Fibroblast of the conjunctiva (primary cell): ENCODE measurements at regions not wholly inside any gene's neighbourhood (a gene's known extent, or its start where the extent isn't known, plus 50 kb on each side); places are given as distances from the start of the nearest gene placed in this dataset.
"Not testable (repeated sequence)": the region's sequence is repeated elsewhere in the genome, so short reads cannot be mapped to it uniquely, and the experiment has no call there.

Experiments used
- DNase-seq: peaks from one replicate; pipeline ENCODE4 v3.0.0-alpha.2; 2010; ENCODE audit warnings: low read depth

DNA sequence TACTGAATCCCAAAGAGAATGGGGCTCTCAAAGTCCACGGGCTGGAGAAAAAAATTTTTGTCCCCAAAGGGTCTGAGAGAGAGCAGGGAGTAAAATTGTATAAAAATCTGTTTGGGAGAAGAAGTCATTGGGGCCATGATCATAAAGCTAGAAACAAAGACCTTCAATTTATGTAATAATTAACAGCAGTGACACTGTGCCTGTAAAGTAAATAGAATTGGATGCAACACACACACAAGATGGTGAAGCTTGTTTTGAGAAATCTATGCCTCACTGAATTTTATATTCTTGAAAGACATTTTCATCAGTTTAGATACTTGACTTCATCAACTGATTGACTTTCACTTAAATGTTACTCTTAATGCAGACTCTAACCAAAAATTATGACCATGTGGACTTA, 600.5 kb upstream of the ADAMTS5 start:
- no peak for DNase-seq

DNA sequence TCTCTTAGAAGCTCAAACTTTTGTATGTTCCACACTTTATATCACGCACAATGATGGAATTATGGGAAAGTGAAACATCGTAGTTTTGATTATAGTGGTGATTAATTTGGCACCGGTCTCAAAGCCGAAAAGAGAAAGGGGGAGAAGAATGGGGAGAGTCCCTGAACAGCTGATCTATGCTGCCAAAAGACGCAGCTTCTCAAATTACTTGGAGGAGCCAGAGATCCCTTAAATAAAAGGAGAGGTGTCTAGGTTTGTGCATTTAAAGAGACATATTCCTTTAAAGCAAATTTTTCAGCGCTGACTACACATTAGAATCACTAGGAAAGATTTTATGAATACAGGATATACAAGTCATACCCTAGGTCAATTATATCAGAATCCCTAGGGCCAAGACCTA, 599.6 kb upstream of the ADAMTS5 start:
- no peak for DNase-seq

DNA sequence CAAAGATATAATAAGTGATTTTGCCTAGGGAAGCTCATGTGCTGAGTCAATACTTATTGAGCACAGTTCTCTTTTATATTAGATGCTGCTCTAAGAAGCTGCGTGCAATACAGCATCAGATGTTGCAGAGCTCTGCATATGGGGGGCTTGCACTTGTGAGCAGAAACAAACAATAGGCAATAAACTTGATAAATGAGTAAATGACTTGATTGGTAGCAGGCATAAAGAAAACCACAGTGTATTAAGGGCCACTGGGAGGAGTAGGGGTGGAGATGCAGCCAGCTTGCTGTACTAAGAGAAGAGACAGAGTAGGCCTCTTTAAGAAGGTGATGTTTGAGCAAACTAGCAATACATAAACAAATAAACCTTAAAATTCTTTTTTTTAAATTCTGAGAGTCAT, 598.5 kb upstream of the ADAMTS5 start:
- no peak for DNase-seq

DNA sequence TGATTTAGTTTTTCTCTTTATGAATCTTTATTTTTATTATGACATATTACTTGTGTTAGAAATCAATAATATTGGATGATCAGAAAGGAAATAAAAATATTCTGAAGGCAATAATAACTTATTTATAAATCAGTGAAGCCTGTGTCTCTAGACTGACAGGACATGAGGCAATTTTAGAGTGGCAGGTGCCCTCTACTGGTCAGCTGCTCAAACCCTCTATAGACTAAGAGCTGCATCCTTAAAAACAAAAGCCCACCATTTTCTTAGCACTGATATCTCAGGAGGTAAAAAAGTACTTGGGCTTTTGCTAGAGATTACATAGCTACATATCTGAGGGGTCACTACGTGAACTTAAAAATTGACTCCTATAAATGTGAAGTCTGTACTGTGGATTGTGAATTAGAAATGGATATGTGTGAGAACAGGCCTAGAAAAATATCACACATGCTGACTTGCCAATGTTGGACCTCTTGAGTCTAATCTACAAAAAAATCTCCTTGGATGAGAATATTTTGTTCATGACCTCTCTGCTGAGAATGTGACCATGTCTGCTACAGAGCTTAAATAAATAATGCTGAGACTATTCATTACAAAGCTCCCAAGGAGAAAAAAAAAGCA, 597.9 kb upstream of the ADAMTS5 start:
- DNase-seq = peak; percentile 63

DNA sequence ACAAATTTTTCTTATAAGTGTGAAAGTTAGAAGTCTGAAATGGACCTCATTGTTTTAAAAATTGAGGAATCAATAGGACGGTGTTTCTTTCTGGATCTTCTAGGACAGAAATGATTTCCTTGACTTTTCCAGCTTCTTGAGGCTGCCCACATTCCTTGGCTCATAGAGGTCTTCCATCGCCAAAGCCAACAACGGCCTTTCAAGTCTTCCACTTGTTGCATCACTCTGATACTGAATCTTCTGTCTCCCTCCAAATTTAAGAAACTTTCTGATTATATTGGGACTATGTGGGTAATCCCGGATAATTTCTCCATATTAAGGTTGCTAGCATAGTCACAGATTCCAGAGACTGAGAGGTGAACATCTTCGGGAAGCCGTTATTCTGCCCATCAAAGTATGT, 595.4 kb upstream of the ADAMTS5 start:
- no peak for DNase-seq

DNA sequence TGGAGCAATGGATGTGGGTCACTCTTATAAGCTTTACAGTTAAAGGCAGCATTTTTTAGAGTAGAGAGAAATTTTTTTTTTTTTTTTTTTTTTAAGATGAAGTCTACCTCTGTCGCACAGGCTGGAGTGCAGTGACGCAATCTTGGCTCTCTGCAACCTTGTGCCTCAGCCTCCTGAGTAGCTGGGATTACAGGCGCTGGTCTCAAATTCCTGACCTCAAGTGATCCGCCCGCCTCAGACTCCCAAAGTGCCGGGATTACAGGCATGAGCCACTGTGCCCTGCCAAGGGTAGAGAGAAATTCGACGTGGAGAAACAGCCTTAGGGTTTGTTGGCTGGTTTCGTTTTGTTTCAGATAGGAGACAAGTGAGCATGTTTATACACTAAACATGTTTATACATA, 594.2 kb upstream of the ADAMTS5 start:
- DNase-seq = peak; percentile 20

DNA sequence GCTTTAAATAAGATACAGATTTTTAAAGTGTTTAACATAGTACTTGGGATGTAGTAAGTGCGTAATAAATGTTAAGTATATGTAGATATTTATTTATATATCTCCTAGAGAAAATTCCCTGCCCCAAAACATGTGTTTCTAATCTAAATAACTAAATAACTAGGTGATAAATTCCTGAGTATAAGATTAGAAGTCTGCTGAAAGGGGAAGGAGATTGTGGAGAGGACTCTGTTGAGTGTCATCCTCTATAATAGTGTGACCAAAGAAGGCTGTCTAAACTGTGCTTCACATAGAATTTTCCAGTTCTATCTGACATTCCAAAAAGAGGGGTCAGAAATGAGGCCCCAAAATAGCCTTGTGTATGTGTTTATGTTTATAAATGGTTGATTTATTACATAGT, 590.5 kb upstream of the ADAMTS5 start:
- DNase-seq = no peak

DNA sequence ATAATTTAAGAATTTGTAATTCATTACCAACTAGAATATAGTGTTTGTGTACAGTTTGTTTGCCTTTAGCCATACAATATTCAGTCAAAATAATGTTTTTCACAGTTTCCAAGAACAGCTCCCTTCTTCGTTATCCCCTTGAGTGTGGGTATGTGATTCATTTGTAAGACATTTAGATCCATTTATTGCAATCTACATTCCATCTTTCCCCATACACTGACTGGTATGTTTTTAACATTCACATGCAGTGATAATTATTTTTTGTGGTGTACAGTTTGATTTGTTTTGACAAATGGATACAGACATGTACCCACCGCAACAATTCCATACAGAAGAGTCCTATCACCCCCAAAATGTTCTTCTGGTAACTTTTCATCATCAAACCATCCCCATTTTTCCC, 589.1 kb upstream of the ADAMTS5 start:
- DNase-seq = no peak

DNA sequence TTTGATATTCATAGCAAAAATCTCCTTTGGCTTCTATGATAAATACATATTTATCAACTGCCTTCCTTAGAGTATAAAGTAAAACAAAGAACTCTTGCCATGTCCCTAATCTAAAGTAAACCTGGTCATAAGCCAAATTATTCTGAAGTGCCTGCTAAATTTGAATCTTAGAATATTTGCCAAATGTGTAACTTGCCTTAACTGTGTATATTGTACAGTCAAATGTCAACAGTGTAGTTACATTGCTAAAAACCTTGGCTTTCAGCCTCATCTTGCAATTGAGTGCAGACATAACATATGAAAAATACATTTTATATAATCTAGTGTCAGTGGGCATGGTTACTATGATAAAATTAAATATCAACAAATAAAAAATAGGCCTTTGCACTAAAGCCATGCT, 583.4 kb upstream of the ADAMTS5 start:
- DNase-seq = no peak

DNA sequence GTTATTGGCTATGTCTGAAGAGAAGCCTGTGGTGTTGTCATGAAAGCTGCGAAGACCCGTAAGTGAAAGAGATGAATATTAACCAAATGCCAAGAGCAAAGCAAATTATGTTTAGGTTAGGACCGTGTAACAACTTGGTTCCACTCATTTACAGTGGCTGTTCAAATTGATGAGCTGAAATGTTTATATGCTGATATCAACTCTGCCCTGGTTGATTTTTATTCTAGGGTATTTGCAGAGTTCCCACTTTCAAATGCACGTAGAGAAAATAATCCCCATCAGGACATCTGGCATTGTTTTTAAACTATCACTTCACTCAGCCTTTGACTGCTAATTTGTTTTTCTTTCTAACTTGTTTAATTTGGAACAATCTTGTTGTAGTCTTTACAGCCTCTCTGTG, 581.6 kb upstream of the ADAMTS5 start:
- DNase-seq = no peak

DNA sequence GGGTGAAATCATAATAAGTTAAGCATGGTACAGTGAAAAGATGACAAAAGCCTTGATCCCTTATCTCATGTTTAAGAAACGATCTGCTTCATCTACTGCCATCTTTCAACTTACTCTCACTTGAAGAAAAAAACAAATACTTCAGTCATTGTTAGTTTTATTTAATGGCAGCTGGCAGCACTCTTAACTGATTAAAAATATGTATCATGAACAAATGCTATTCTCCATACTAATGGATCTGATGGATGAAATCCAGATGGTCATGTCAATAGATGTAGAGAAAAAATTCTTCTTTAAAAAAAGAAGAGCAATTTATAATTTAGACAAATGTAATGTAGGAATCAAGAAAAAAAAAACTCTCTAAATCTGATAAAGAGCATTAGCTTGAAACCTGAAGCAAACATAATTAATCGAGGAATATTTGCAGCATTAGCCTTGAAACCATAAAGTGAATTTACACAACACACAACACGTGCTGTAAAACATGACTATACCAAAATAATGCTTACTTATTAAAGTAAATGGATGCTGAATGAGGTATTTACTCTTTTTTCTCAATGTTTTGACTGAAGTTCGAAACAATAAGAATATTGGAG, 579.0 kb upstream of the ADAMTS5 start:
- no peak for DNase-seq

DNA sequence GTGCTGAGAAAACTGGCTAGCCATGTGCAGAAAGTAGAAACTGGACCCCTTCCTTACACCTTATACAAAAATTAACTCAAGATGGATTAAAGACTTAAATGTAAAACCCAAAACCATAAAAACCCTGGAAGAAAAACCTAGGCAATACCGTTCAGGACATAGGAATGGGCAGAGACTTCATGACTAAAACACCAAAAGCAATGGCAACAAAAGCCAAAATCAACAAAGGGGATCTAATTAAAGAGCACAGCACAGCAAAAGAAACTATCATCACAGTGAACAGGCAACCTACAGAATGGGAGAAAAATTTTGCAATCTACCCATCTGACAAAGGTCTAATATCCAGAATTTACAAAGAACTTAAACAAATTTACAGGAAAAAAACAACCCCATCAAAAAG, 575.2 kb upstream of the ADAMTS5 start:
- not testable (repeated sequence) for DNase-seq

DNA sequence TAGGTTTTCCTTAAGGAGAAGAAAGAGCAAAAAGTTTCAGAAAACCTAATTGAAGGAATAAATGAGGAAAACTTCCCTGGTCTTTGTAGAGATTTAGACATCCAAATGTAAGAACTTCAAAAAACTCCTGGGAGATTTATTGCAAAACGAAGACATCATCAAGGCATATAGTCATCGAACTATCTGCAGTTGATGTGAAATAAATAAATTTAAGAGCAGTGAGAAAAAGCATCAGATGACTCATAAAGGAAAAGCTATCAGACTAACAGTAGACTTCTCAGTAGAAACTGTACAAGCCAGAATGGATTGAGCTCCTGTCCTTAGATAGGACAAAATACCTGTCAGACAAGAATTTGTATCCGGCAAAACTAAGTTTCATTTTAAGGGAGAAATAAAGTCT, 569.4 kb upstream of the ADAMTS5 start:
- DNase-seq = no peak

DNA sequence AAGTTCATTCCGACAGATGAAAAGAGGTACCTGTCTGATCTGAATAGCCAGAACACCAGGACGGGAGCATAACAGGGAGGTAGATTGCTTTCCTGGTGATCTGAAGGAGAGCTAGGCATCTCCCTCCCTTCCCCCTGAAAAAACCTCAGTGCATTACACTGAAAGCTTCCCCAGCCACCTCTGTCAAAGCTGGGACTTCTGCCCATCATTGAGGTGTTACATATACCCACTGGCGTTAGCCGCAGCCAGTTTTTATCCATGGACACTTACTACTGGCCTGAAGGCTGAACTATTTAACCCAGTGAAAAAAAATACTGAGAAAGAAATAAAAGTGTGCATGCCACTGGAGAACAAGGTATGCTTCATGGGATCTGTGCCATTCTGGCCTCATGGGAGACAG, 568.3 kb upstream of the ADAMTS5 start:
- DNase-seq = no peak

DNA sequence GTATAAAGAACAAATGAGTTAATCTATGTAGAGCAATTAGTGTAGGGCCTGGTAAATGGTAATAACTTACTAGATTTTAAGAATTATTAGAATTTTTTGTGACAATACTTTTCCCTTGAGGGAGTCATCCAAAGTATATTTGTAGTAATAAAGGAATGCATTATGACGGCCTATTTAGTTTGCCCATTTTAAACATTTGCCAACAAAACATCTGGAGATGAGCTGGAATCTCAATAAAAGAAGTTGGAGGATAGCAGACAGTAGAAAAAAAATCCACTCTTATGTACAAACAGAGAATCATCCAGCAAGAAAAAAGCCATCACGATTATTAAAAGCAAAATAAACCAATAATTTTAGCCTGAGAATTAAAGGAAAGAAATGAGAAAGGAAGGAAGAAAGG, 567.3 kb upstream of the ADAMTS5 start:
- DNase-seq = no peak

DNA sequence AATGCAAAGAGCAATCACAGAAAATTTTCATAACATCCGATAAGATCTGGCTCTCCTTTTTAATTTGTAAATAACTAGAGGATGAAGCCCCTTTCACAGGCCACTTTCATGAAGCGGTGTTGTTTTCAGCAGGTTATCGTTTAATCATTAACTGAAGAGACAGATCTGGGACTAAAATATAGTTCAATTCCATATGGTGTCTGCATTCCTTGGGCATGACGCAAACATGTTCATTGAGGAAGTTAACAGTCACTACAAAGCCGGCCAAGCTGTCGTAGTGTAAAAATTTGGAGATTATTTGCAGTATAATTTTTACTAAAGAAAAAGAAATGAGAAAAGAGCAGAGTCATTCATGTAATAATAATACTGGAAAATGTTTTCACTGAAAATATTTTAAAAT, 565.2 kb upstream of the ADAMTS5 start:
- no peak for DNase-seq

DNA sequence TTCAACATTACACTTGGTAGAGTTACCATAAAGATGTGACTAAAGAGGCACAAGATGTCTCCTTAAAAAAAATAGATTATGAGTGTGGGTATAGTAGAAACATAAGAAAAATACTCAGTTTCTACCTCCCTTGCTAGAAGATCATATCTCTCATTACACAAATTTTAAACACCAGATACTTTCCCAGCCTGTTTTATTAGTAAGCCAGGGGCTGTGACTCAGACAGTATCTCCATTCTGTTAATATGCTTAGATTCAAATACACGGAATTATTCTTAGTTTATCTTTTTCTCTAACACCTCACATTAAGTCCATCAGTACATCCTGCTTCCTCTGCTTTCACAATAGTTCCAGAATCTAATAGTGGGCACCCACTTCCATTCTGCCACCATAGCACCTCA, 561.8 kb upstream of the ADAMTS5 start:
- no peak for DNase-seq

DNA sequence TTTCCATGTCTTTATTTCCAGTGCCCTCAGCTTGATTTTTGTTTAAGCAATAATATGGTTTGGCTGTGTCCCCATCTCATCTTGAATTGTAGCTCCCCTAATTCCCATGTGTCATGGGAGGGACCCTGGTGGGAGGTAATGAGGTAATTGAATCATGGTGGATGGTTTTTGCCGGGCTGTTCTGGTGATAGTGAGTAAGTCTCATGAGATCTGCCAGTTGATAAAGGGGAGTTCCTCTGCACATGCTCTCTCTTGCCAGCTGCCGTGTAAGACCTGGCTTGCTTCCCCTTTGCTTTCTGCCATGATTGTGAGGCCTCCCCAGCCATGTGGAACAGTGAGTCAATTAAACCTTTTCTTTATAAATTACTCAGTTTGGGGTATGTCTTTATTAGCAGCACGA, 559.6 kb upstream of the ADAMTS5 start:
- no peak for DNase-seq

DNA sequence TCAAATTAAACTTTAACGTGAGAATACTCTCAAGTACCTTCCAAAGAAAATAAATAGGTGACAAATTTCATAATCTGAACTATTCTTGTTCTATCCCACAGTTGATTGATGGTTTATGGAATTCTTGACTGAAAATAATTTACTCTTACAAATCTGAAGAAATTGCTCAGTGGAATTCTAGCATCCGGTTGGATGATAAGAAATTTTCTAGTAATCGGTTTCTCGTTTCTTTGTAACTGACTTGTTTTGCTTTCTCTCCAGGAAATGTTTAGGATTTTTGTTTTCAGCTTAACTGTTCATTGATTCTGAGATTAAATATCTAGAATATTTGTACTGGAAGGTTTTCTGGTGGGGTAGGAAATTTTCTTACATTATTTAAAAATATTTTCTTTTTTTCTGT, 558.9 kb upstream of the ADAMTS5 start:
- no peak for DNase-seq

DNA sequence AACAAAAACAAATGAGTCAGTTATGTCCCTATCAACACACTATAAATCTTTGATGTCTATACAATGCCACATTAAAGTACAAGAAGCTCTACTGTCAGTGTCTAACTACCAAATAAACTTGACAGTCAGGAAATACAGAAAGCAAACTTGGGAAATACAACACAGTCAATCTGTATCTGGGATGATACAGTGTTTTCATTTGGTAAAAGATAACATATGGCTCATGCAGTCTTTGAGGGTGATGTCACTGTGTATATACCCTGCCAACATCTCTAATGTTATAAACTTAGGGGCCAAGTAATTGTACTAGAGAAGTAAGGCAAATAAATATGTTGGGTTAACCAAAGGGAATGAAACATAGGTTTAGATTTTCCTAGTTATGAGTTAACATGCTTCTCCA, 552.5 kb upstream of the ADAMTS5 start:
- peak; percentile 70 for DNase-seq

DNA sequence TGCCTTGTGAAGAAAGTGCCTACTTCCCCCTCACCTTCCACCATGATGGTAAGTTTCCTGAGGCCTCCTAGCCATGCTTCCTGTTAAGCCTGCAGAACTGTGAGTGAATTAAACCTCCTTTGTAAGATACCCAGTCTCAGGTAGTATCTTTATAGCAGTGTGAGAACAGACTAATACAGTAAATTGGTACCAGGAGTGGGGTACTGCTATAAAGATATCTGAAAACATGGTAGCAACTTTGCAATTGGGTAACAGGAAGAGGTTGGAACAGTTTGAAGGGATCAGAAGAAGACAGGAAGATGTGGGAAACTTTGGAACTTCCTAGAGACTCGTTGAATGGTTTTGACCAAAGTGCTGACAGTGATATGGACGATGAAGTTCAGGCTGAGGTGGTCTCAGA, 550.3 kb upstream of the ADAMTS5 start:
- not testable (repeated sequence) for DNase-seq

DNA sequence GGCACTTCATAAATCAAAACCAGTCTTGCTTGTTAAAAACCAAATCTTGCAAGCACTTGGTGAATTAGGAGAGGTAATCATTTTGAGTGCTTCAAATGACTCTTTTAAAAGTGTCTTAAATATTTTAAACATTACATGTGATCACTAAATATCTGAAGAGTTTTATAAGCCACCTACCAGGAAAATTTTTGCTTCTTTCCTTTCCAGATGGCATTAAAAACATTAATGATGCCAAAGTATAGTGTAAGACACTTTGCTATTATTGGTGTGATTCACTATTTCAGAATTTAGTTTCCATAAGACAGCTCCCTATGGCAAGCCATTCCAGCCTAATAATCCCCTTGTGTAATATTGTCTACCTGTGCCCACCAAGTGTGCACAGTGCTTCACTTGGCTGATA, 548.8 kb upstream of the ADAMTS5 start:
- no peak for DNase-seq

DNA sequence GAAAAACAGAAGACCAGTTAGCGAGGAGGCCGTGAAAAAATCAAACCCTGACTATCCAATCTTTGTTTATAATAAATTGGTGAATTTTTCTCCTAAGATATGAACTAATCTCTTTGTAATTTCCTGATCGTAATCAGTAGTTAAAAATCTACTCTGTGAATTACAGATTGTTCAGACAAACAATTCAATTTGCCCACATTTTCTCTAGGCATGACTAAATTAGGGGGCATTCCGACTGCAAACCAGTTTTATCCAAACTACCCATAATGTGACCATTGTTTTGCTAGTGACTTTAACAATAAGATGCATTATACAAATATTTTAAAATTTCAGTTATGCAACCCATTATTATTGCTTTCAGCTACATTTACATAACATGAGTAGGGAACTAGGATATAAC, 546.9 kb upstream of the ADAMTS5 start:
- DNase-seq = no peak

DNA sequence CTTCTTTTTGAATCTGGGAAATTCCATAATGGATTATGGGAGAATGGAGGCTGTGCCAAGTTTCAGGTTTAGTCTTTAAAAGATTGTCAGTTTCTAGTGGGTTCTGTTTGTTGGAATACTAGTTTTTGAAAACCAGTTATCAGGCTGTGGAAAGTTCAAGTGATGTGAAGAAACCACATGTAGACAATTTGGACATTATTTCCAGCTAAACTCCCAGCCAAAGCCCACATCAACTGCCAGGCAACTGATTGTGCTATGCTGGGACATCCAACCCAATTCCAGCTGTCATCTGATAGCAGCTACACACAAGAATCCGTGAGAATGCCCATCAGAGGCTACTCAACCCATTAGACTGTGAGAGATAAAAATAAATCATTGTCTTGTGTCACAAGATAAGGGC, 546.1 kb upstream of the ADAMTS5 start:
- no peak for DNase-seq

DNA sequence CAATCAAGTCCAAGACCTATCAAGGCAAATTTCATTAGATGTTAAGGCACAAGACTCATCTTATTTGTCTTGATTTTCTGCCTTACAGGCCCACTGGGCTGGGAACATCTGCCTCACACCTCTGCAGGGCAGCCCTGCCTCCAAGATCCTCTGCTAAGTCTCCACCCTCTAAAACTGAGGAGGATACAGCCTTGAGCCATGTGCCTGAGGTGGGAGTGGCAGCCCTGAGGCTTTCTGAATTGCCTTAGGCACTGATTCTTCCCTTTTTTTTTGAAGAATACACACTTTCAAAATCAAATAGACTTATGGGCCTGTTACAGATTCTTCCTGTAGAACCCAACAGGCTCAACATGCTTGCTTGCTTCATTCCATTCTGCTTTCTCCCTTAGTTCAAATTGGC, 544.3 kb upstream of the ADAMTS5 start:
- DNase-seq = no peak
